ENCODE measurements at regions not wholly inside any gene's neighbourhood (a gene's known extent, or its start where the extent isn't known, plus 50 kb on each side); places are given as distances from the start of the nearest gene placed in this dataset.

DNA sequence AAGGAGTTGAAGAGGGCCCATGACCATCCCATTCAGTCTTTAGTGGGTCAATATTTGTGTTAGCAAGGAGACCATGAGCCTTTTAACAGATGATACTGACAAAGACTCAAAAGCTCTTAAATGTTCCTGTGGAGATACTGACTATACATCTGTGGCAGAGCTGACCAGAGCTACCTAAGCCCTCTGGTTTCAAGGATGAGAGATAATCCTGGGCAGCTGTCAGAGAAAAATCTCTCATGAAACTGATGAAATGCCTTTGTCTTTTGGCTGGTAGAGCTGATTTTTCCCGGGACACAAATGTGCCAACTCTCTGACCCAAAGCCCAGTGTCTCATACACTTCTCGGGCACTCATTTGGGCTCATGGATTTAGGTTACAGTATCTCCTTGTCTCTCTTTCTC is 100.9 kb downstream of the XCL2 start (continued):
- TF ChIP-seq, protein P1, sequence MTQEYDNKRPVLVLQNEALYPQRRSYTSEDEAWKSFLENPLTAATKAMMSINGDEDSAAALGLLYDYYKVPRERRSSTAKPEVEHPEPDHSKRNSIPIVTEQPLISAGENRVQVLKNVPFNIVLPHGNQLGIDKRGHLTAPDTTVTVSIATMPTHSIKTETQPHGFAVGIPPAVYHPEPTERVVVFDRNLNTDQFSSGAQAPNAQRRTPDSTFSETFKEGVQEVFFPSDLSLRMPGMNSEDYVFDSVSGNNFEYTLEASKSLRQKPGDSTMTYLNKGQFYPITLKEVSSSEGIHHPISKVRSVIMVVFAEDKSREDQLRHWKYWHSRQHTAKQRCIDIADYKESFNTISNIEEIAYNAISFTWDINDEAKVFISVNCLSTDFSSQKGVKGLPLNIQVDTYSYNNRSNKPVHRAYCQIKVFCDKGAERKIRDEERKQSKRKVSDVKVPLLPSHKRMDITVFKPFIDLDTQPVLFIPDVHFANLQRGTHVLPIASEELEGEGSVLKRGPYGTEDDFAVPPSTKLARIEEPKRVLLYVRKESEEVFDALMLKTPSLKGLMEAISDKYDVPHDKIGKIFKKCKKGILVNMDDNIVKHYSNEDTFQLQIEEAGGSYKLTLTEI (CRISPR knock-in tag; conservative IDR thresholded peaks at IDR 0.05): no peak
- TF ChIP-seq, protein P2, sequence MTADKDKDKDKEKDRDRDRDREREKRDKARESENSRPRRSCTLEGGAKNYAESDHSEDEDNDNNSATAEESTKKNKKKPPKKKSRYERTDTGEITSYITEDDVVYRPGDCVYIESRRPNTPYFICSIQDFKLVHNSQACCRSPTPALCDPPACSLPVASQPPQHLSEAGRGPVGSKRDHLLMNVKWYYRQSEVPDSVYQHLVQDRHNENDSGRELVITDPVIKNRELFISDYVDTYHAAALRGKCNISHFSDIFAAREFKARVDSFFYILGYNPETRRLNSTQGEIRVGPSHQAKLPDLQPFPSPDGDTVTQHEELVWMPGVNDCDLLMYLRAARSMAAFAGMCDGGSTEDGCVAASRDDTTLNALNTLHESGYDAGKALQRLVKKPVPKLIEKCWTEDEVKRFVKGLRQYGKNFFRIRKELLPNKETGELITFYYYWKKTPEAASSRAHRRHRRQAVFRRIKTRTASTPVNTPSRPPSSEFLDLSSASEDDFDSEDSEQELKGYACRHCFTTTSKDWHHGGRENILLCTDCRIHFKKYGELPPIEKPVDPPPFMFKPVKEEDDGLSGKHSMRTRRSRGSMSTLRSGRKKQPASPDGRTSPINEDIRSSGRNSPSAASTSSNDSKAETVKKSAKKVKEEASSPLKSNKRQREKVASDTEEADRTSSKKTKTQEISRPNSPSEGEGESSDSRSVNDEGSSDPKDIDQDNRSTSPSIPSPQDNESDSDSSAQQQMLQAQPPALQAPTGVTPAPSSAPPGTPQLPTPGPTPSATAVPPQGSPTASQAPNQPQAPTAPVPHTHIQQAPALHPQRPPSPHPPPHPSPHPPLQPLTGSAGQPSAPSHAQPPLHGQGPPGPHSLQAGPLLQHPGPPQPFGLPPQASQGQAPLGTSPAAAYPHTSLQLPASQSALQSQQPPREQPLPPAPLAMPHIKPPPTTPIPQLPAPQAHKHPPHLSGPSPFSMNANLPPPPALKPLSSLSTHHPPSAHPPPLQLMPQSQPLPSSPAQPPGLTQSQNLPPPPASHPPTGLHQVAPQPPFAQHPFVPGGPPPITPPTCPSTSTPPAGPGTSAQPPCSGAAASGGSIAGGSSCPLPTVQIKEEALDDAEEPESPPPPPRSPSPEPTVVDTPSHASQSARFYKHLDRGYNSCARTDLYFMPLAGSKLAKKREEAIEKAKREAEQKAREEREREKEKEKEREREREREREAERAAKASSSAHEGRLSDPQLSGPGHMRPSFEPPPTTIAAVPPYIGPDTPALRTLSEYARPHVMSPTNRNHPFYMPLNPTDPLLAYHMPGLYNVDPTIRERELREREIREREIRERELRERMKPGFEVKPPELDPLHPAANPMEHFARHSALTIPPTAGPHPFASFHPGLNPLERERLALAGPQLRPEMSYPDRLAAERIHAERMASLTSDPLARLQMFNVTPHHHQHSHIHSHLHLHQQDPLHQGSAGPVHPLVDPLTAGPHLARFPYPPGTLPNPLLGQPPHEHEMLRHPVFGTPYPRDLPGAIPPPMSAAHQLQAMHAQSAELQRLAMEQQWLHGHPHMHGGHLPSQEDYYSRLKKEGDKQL (CRISPR knock-in tag; IDR thresholded peaks at IDR 0.05; ENCODE audit: low read depth): no peak
- TF ChIP-seq, protein P3, sequence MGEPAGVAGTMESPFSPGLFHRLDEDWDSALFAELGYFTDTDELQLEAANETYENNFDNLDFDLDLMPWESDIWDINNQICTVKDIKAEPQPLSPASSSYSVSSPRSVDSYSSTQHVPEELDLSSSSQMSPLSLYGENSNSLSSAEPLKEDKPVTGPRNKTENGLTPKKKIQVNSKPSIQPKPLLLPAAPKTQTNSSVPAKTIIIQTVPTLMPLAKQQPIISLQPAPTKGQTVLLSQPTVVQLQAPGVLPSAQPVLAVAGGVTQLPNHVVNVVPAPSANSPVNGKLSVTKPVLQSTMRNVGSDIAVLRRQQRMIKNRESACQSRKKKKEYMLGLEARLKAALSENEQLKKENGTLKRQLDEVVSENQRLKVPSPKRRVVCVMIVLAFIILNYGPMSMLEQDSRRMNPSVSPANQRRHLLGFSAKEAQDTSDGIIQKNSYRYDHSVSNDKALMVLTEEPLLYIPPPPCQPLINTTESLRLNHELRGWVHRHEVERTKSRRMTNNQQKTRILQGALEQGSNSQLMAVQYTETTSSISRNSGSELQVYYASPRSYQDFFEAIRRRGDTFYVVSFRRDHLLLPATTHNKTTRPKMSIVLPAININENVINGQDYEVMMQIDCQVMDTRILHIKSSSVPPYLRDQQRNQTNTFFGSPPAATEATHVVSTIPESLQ (CRISPR knock-in tag; conservative IDR thresholded peaks at IDR 0.05): no peak
- TF ChIP-seq, protein P4, sequence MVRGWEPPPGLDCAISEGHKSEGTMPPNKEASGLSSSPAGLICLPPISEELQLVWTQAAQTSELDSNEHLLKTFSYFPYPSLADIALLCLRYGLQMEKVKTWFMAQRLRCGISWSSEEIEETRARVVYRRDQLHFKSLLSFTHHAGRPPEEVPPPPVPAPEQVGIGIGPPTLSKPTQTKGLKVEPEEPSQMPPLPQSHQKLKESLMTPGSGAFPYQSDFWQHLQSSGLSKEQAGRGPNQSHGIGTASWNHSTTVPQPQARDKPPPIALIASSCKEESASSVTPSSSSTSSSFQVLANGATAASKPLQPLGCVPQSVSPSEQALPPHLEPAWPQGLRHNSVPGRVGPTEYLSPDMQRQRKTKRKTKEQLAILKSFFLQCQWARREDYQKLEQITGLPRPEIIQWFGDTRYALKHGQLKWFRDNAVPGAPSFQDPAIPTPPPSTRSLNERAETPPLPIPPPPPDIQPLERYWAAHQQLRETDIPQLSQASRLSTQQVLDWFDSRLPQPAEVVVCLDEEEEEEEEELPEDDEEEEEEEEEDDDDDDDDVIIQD (CRISPR knock-in tag; IDR thresholded peaks at IDR 0.05; ENCODE audit: low read depth): no peak
- no peak for TF ChIP-seq ZFX (CRISPR knock-in tag; IDR thresholded peaks at IDR 0.05; ENCODE audit: low read depth)
- TF ChIP-seq FOSL2 (CRISPR knock-in tag; IDR thresholded peaks at IDR 0.05): no peak
- no peak for TF ChIP-seq NFATC3 (CRISPR knock-in tag; IDR thresholded peaks at IDR 0.05)
- no peak for TF ChIP-seq BRD4 (CRISPR knock-in tag; IDR thresholded peaks at IDR 0.05)
- TF ChIP-seq ZNF549 (CRISPR knock-in tag; IDR thresholded peaks at IDR 0.05): no peak
- TF ChIP-seq NFKB2 (CRISPR knock-in tag; IDR thresholded peaks at IDR 0.05; ENCODE audit: borderline replicate concordance): no peak
- no peak for TF ChIP-seq EED (CRISPR knock-in tag; IDR thresholded peaks at IDR 0.05)
- TF ChIP-seq SIN3B (IDR thresholded peaks at IDR 0.05; ENCODE audit: low read length): no peak
- TF ChIP-seq, protein P5, sequence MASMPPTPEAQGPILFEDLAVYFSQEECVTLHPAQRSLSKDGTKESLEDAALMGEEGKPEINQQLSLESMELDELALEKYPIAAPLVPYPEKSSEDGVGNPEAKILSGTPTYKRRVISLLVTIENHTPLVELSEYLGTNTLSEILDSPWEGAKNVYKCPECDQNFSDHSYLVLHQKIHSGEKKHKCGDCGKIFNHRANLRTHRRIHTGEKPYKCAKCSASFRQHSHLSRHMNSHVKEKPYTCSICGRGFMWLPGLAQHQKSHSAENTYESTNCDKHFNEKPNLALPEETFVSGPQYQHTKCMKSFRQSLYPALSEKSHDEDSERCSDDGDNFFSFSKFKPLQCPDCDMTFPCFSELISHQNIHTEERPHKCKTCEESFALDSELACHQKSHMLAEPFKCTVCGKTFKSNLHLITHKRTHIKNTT (CRISPR knock-in tag; IDR thresholded peaks at IDR 0.05): no peak
- TF ChIP-seq ZNF605 (CRISPR knock-in tag; IDR thresholded peaks at IDR 0.05): no peak
- no peak for TF ChIP-seq CENPX (CRISPR knock-in tag; IDR thresholded peaks at IDR 0.05)
